ENCODE measurements at regions not wholly inside any gene's neighbourhood (a gene's known extent, or its start where the extent isn't known, plus 50 kb on each side); places are given as distances from the start of the nearest gene placed in this dataset.
"Not testable (repeated sequence)": the region's sequence is repeated elsewhere in the genome, so short reads cannot be mapped to it uniquely, and the experiment has no call there.

DNA sequence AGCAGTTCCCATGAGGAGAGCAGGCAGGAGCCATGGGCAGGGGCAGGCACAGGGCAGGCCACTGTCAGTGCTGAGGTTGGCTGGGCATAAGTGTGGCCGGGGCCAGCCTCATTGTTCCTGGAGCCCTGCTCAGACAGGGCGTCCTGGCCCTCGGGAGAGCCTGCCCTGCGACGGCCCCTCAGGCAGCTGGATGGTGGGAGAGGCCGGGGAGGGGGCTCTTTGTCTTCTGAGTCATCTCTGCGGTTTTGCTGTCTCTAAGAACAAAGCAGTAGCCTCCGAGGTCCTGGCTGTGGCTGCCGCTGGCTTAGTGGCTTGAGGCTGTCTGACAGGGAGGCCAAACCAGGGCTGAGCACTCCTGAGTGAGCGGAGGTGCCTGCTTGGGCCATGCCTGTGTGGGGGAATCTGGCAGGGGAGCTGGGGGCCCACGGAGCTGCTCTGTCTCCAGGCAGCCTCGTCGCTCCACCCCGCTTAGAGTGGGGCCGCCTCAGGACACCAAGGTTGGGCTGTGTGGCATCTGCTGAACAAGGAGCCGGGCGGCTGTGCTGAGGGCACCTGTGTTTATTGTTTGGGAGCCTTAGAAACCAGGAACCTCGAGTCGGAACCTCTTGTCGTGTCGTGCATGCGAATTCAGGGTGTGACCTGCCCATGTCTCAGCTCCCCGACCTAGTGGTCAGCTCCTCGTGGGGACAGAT lies 4395.7 kb upstream of the TPTE start:
- TF ChIP-seq SMAD9 (CRISPR knock-in tag; IDR thresholded peaks at IDR 0.05); GABPA (IDR thresholded peaks at IDR 0.05; ENCODE audit: low read depth, low read length); GABPA (CRISPR knock-in tag; IDR thresholded peaks at IDR 0.05; ENCODE audit: low read depth); POLR2A (IDR thresholded peaks at IDR 0.05; ENCODE audit: insufficient read depth in 1 of 2, low read depth in 2 of 2, low read length in 2 of 2); SRF (IDR thresholded peaks at IDR 0.05; ENCODE audit: low read depth, low read length); ZNF589 (CRISPR knock-in tag; conservative IDR thresholded peaks at IDR 0.05); POLR2AphosphoS5 (IDR thresholded peaks at IDR 0.05; ENCODE audit: low read depth, low read length): not testable (repeated sequence)
- TF ChIP-seq, protein P1, sequence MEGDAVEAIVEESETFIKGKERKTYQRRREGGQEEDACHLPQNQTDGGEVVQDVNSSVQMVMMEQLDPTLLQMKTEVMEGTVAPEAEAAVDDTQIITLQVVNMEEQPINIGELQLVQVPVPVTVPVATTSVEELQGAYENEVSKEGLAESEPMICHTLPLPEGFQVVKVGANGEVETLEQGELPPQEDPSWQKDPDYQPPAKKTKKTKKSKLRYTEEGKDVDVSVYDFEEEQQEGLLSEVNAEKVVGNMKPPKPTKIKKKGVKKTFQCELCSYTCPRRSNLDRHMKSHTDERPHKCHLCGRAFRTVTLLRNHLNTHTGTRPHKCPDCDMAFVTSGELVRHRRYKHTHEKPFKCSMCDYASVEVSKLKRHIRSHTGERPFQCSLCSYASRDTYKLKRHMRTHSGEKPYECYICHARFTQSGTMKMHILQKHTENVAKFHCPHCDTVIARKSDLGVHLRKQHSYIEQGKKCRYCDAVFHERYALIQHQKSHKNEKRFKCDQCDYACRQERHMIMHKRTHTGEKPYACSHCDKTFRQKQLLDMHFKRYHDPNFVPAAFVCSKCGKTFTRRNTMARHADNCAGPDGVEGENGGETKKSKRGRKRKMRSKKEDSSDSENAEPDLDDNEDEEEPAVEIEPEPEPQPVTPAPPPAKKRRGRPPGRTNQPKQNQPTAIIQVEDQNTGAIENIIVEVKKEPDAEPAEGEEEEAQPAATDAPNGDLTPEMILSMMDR (CRISPR knock-in tag; IDR thresholded peaks at IDR 0.05): not testable (repeated sequence)
- TF ChIP-seq, protein P2, sequence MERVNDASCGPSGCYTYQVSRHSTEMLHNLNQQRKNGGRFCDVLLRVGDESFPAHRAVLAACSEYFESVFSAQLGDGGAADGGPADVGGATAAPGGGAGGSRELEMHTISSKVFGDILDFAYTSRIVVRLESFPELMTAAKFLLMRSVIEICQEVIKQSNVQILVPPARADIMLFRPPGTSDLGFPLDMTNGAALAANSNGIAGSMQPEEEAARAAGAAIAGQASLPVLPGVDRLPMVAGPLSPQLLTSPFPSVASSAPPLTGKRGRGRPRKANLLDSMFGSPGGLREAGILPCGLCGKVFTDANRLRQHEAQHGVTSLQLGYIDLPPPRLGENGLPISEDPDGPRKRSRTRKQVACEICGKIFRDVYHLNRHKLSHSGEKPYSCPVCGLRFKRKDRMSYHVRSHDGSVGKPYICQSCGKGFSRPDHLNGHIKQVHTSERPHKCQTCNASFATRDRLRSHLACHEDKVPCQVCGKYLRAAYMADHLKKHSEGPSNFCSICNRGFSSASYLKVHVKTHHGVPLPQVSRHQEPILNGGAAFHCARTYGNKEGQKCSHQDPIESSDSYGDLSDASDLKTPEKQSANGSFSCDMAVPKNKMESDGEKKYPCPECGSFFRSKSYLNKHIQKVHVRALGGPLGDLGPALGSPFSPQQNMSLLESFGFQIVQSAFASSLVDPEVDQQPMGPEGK (CRISPR knock-in tag; IDR thresholded peaks at IDR 0.05): not testable (repeated sequence)
